Small intestine (tissue), 7 donors: ENCODE measurements at regions not wholly inside any gene's neighbourhood (a gene's known extent, or its start where the extent isn't known, plus 50 kb on each side); places are given as distances from the start of the nearest gene placed in this dataset.

Experiments used
- DNase-seq, 2 donors: peaks; one replicate each; pipeline versions ENCODE4 v3.0.0 to v3.0.0-alpha.2; 2013
- FAIRE-seq: peaks from 2 replicates; lab custom pipeline; 2012; peaks lifted over from hg19 to GRCh38; lab: Jason Lieb, UNC
- H3K27ac ChIP-seq, 3 donors: one replicate each; pipeline ENCODE4 v1.5.1; 2013; ENCODE audit warnings: low read length in 2 of 3, mild to moderate bottlenecking in 2 of 3, control low read depth in 1 of 3, inconsistent platforms in 1 of 3, low read depth in 1 of 3, moderate library complexity in 1 of 3
- H3K27me3 ChIP-seq, 3 donors: one replicate each; pipeline ENCODE4 v1.6.1; 2013; ENCODE audit warnings: low read length in 3 of 3, inconsistent platforms in 1 of 3; ENCODE audit not compliant: control insufficient read depth in 3 of 3, insufficient read depth in 3 of 3
- H3K36me3 ChIP-seq, 3 donors: one replicate each; pipeline ENCODE4 v1.6.1; 2013; ENCODE audit warnings: low read length in 3 of 3, inconsistent platforms in 1 of 3, low read depth in 1 of 3, mild to moderate bottlenecking in 1 of 3, moderate library complexity in 1 of 3; ENCODE audit not compliant: control insufficient read depth in 3 of 3, insufficient read depth in 2 of 3
- H3K4me1 ChIP-seq, 3 donors: one replicate each; pipeline ENCODE4 v1.6.1; 2013; ENCODE audit warnings: low read length in 2 of 3, inconsistent platforms in 1 of 3, low read depth in 1 of 3, mild to moderate bottlenecking in 1 of 3, moderate library complexity in 1 of 3; ENCODE audit not compliant: control insufficient read depth in 3 of 3, insufficient read depth in 2 of 3
- H3K4me3 ChIP-seq, 3 donors: one replicate each; pipeline ENCODE4 v1.5.1; 2013; ENCODE audit warnings: low read length in 3 of 3, control low read depth in 1 of 3, inconsistent platforms in 1 of 3, low read depth in 1 of 3, mild to moderate bottlenecking in 1 of 3, moderate library complexity in 1 of 3
- H3K9me3 ChIP-seq, 2 donors: one replicate each; pipeline ENCODE4 v1.6.1; 2013; ENCODE audit warnings: low read depth in 1 of 2, low read length in 1 of 2; ENCODE audit not compliant: control insufficient read depth in 2 of 2, insufficient read depth in 1 of 2
- WGBS, 3 donors: extraction: QIAGEN DNeasy Blood & Tissue Kit; methylation state at CpG; one replicate each; pipeline ENCODE4 v1.1.7; 2013; 5-methylcytosine and 5-hydroxymethylcytosine counted together
- donor health status: healthy with polysubstance abuse.
- donor health status: control.
- donor health status: control.
- donor health status: Bipolar disorder and iron deficiency.
- donor health status: healthy.

- H3K27me3 ChIP-seq, result peaks cover 0 to 2% (median 0%) of the 10 kb centered on the region in 3 donors
- no peaks in the 10 kb centered on the region for H3K4me1 ChIP-seq
- no peaks in the 10 kb centered on the region for H3K36me3 ChIP-seq
- H3K27ac ChIP-seq, result no peak overlapping the region
- H3K4me3 ChIP-seq, result no peak overlapping the region
- no peaks in the 10 kb centered on the region for H3K9me3 ChIP-seq
- DNase-seq (no peak), FAIRE-seq (no peak)
- 89 to 92% (median 91%) methylated on average over 9 of the region's 9 CpGs for WGBS, 3 donors
Observed at GRCh38 chr20:24796236-24796635, 152.8 kb upstream of the CST7 start.

GRCh38 chr20:24797113-24797512 is 152.0 kb upstream of the CST7 start:
- Histone ChIP-seq H3K27me3 (peaks cover 0 to 2% (median 0%) of the 10 kb centered on the region in 3 donors), H3K4me1 (no peaks in the 10 kb centered on the region), H3K27ac (no peak overlapping the region), H3K4me3 (no peak overlapping the region), H3K36me3 (no peaks in the 10 kb centered on the region), H3K9me3 (no peaks in the 10 kb centered on the region)
- DNase-seq (no peak), FAIRE-seq (no peak)
- WGBS, 3 donors, result 76 to 83% (median 79%) methylated on average over 6 of the region's 6 CpGs

- no peak for DNase-seq
- no peak overlapping the region for H3K27ac ChIP-seq
- no peaks in the 10 kb centered on the region for H3K9me3 ChIP-seq
- H3K27me3 ChIP-seq, result peaks cover 0 to 2% (median 0%) of the 10 kb centered on the region in 3 donors
- no peak for FAIRE-seq
- no peak overlapping the region for H3K4me3 ChIP-seq
- 87 to 90% (median 89%) methylated on average over 19 of the region's 19 CpGs for WGBS, 3 donors
- H3K36me3 ChIP-seq, result no peaks in the 10 kb centered on the region
- no peaks in the 10 kb centered on the region for H3K4me1 ChIP-seq
Observed at GRCh38 chr20:24797745-24798655, 151.1 kb upstream of the CST7 start.

GRCh38 chr20:24798930-24799705 is 150.0 kb upstream of the CST7 start:
- H3K36me3 ChIP-seq, result no peaks in the 10 kb centered on the region
- no peak overlapping the region for H3K4me3 ChIP-seq
- no peak for FAIRE-seq
- H3K27ac ChIP-seq, result no peak overlapping the region
- peaks cover 0 to 2% (median 0%) of the 10 kb centered on the region in 3 donors for H3K27me3 ChIP-seq
- no peak for DNase-seq
- H3K9me3 ChIP-seq, result no peaks in the 10 kb centered on the region
- no peaks in the 10 kb centered on the region for H3K4me1 ChIP-seq
- 89 to 92% (median 91%) methylated on average over 13 of the region's 13 CpGs for WGBS, 3 donors

GRCh38 chr20:24799971-24800580 is 149.0 kb upstream of the CST7 start:
- 73 to 86% (median 74%) methylated on average over 12 of the region's 12 CpGs for WGBS, 3 donors
- H3K27me3 ChIP-seq, result peaks cover 0 to 2% (median 0%) of the 10 kb centered on the region in 3 donors
- H3K27ac ChIP-seq, result no peak overlapping the region
- DNase-seq (no peak), FAIRE-seq (no peak)
- no peaks in the 10 kb centered on the region for H3K9me3 ChIP-seq
- H3K4me3 ChIP-seq, result no peak overlapping the region
- H3K36me3 ChIP-seq, result no peaks in the 10 kb centered on the region
- no peaks in the 10 kb centered on the region for H3K4me1 ChIP-seq

- Histone ChIP-seq H3K9me3 (no peaks in the 10 kb centered on the region), H3K27ac (no peak overlapping the region), H3K36me3 (no peaks in the 10 kb centered on the region), H3K27me3 (no peaks in the 10 kb centered on the region), H3K4me3 (no peak overlapping the region), H3K4me1 (no peaks in the 10 kb centered on the region)
- DNase-seq (no peak), FAIRE-seq (no peak)
- 40 to 71% (median 55%) methylated on average over 11 of the region's 11 CpGs for WGBS, 3 donors
Observed at GRCh38 chr20:24802286-24802820, 146.7 kb upstream of the CST7 start.

- no peaks in the 10 kb centered on the region for H3K36me3 ChIP-seq
- H3K27ac ChIP-seq, result no peak overlapping the region
- no peak for FAIRE-seq
- no peak overlapping the region for H3K4me3 ChIP-seq
- no peak for DNase-seq
- no peaks in the 10 kb centered on the region for H3K4me1 ChIP-seq
- H3K27me3 ChIP-seq, result no peaks in the 10 kb centered on the region
- WGBS, 3 donors, result 83 to 90% (median 87%) methylated on average over 16 of the region's 16 CpGs
- H3K9me3 ChIP-seq, result no peaks in the 10 kb centered on the region
Observed at GRCh38 chr20:24804481-24805206, 144.4 kb upstream of the CST7 start.
